ENCODE measurements at regions not wholly inside any gene's neighbourhood (a gene's known extent, or its start where the extent isn't known, plus 50 kb on each side); places are given as distances from the start of the nearest gene placed in this dataset.

- TF ChIP-seq CTCF (IDR thresholded peaks at IDR 0.05; ENCODE audit: insufficient read depth, low read depth, low read length), result no peak
- no peak for TF ChIP-seq EZH2 (IDR thresholded peaks at IDR 0.05; ENCODE audit: insufficient read depth, low read length)
Measured at GRCh38 chr5:26495437-26495836, 542.9 kb downstream of the CDH9 start.

All from astrocyte (in vitro differentiated cells and primary cell).